ENCODE measurements at regions not wholly inside any gene's neighbourhood (a gene's known extent, or its start where the extent isn't known, plus 50 kb on each side); places are given as distances from the start of the nearest gene placed in this dataset.

GRCh38 chr14:31943861-31944255 lies 133.2 kb upstream of the ARHGAP5 start:
- DNase-seq (ENCODE audit: low read depth in 2 of 2) = no peak

DNA sequence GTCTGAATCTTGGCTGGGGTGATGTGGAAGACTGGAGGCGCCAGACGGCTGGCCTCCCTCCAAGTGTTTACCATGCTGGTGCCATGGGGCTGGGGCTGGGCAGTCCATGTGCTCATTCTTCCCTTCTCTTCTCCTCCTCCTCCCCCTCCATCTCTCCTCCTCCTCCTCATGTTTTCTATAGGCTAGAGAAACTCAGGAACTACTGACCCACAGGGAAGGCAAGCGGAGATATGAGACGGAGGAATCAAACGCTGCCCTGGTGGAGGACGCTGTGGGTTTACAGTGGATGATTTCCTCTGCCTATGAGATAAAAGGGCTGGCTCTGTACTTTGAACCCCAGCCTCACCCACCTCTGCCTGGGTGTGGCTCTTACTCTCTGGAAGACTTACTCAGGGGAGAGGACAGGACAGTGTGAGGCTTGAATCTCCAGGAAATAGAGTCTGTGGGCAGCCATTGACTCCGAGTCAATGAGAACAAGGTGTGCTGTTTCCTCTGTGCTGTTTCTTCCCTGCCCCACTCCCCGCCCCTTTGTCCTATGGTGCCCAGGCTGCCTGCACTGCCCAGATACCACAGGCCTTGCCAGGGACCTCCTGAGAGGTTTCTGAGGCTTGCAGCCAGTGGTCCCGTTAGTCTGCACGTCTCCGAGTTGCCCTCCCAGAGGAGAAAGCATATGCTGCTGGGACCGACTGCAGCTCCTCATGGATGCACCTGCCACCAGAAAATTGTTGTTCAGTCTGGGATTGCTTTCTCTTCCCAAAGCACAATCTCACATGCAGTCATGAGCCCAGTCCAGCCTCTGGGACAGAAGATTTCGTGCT lies 132.6 kb upstream of the ARHGAP5 start:
- DNase-seq (ENCODE audit: low read depth in 2 of 2) = no peak

DNA sequence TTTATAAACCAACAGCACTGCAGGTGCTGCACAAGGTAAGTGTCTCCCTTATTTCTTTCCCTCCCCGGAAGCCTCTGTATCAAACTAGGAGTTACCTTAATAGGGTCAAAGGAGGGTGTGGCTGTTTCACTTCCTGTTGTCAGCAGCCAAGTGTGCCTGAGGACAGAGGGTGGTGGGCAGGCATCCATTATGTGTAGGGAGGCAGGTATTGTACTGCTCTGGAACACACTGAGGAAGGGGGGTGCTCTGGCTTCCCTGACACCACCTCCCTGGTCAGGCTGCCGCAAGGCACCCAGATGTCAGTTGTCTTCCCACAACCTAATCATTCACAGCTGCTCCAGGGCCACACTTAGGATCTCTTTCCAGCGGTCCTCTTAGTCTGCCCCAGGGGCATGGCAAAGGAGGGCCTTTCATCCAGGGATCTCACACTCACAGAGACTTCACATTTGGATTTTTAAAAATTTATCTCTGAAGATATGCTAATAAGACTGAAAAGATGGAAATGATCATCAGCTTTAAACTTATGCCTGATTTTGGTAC lies 132.0 kb upstream of the ARHGAP5 start:
- DNase-seq (ENCODE audit: low read depth in 2 of 2) = no peak

DNA sequence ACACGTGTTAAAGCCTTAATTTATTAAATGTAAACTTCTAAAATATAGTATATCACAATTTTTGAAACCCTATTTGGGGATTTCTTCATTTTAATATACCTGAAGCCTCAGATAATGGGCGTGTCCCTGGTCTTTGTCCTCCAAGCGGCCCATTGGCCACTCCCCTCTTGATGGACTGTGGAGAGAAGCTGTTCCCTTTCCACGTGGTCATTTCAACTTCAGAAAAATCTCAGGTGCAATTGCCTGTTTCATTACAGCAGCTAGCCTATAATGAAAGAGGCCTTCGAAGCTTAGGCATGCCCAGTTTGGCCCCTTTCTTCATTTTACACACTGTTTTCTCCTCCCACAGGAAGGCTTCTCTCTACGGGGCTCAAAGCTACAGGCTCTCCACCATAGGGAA lies 131.4 kb upstream of the ARHGAP5 start:
- no peak for DNase-seq (ENCODE audit: low read depth in 2 of 2)

DNA sequence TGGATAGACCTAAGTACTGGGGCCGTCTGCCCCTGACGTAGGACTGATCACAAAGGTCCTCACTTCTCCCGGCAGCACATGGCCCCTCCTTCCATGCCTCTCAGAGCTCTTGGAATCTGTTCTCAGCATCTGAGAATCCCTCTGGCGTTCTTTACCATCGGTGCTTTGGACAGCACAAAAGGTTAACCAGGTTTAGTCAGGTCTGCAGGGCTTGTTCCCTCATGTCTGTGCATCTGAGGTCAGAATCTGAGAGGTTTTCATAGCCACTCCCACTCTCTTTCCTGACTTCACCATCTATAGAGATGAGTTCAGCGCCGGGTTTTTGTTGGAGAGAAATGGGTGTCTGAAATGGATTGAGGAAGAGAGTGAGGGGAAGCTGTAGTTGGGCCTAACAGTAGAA lies 130.0 kb upstream of the ARHGAP5 start:
- no peak for DNase-seq (ENCODE audit: low read depth in 2 of 2)

DNA sequence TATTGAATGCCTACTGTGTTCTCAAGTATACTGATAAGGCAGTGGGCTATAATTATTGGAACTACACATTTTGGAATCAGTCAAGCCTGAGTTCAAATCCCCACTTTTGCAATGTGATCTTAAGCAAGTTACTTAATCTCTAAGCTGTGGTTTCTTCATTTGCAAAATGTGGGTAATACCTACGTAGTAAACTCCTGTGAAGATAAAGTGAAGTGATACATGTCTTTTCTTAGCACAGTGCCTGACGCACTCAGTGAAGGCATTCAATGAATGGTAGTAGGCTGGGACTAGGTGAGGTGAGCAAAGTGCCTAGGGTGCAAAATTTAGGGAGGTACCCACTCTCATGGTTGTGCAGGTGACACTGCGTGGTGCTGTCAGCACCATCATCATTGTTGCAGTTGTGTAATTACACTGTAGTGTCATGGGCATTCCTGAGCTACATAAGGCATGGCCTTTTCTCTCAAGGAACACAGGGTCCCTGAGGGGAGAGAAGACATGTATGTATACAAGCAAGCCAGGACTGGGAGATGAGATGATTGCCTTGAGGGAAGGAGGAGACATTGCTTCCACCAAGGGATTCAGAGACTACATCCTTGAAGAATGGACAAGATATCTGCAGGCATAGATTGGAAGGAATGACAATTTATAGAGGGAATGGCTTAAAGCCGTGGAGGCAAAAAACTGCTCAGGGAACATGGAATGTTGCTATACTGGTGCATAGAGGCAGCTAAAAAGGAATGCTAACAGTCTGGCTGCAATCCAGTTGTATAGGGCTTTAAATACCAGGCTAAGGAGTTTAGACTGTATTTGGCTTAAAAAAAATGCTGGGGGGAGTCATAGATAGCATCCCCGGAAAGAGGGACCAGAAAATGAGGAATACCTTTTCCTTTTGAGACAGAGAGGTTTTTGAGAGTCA lies 129.2 kb upstream of the ARHGAP5 start:
- DNase-seq (ENCODE audit: low read depth in 2 of 2) = no peak

GRCh38 chr14:31949709-31950108 lies 127.4 kb upstream of the ARHGAP5 start:
- DNase-seq (ENCODE audit: low read depth in 2 of 2) = no peak

DNA sequence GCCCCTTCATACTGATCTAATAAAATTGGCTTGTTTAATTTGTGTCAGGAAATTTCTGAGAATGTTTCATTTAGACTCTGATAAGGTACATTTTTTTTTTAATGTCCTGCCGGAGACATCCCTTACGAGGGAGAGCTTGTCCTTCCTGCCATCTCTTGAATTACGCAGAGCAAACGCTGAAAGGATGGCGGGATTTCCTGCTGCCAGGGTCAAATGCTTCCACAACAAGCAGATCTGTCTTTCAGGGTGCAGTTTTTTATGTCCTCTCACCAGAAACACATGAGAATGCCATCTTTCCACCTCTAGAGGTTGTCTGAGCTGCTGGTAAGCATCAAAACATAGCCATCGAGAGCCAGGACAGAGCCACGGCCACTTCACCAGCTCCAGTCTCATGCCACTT lies 126.8 kb upstream of the ARHGAP5 start:
- no peak for DNase-seq (ENCODE audit: low read depth in 2 of 2)

DNA sequence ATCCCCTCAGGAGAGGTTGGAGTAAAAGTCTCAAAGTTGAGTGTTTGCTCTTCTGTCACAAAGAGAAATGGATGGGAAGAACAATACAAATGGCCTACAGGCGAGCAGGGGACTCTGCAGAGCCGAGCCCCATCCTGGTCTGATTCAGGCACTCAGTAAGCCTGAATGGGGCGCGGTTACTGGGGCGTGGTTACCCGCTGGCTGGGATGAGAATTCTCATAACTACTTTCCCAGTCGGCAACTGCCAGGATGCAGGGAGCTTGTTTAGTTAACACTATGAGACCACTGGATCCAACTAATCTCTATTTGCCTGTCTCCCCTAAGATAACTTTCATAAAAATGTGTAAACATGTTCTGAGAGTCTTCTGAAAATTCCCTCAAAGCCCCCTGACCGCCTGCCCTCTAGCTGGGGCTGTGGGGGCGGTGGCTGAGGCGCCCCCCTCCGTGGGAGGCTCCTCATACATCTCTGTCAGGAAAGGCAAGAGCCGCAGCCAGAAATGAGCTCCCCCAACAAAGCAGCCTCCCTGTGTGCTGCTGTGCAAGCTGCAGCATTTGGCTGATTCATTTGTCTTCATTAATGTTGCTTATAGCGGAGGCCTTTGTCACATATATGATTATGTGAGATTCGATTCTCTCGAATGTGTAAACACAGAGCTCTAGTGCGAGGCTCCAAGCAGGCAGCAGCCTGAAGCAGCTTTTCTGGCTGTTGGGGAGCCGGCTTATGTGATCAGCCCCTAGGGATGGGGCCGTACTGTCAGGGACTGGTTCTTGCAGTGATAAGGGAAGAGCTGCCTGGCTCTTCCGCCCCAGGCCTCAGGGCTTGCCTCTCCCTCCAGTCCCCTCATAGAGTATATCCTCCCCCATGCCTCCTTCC lies 126.1 kb upstream of the ARHGAP5 start:
- DNase-seq (ENCODE audit: low read depth in 2 of 2) = no peak

DNA sequence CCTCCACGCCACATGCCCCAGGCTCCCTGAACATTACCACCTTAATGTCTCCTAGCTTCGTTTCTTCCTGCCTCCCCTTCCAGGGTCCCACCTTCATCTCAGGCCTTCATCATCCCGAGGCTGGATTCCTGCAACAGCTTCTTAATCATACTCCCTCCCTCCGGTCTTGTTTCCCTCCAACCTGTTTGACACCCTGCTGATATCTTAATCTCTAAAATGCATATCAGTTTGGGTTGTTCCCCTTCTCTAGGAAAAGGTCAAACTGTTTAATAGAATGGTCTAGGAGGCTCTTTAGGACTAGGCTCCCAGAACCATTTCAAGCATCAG lies 125.5 kb upstream of the ARHGAP5 start:
- DNase-seq (ENCODE audit: low read depth in 2 of 2) = no peak

DNA sequence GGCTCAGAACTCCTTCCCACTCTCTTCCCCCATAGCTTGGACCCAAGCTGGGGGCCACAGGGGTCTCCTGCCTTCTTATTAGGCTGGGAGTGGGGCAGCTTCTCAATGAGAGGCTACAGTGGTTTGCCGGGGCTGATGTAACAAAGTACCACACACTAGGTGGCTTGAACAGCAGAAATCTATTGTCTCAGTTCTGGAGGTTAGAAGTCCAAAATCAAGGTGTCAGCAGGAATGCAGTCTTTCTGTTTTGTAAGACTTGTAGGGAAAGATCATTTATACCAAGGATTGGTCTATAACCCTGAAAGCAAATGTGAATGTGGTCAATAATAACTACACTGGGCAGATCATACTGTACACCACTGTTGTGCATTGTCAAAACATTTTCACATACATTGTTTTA lies 124.5 kb upstream of the ARHGAP5 start:
- no peak for DNase-seq (ENCODE audit: low read depth in 2 of 2)

DNA sequence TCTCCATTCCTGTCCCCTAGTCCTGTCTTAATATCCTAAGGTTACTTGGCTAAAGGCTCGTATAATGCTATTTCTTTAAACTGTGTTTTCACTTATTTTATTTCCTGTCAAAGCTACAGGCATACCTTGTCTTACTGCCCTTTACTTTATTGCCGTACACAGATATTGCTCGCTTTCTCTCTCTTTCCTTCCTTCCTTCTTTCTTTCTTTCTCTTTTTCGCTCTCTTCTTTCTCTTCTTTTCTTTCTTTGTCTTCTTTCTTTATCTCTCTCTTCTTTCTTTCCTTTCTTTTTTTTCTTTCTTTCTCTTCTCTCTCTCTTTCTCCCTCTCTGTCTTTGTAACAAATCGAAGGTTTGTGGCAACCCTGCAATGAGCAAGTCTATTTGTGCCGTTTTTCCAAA lies 123.9 kb upstream of the ARHGAP5 start:
- no peak for DNase-seq (ENCODE audit: low read depth in 2 of 2)

DNA sequence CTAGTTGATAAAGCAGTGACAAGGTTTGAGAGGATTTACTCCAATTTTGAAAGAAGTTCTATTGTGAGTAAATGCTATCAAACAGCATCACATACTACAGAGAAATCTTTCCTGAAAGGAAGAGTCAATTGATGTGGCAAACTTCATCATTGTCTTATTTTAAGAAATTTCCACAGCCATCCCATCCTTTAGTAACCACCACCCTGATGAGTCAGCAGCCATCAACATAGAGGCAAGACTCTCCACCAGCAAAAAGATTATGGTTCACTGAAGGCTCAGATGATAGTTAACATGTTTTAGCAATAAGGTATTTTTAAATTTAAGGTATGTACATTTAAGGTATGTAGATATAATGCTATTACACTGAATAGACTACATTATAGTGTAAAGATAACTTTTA lies 122.1 kb upstream of the ARHGAP5 start:
- no peak for DNase-seq (ENCODE audit: low read depth in 2 of 2)

GRCh38 chr14:31955936-31956579 lies 121.0 kb upstream of the ARHGAP5 start:
- DNase-seq (ENCODE audit: low read depth in 2 of 2) = no peak

GRCh38 chr14:31957565-31957964 lies 119.5 kb upstream of the ARHGAP5 start:
- DNase-seq (ENCODE audit: low read depth in 2 of 2) = no peak

DNA sequence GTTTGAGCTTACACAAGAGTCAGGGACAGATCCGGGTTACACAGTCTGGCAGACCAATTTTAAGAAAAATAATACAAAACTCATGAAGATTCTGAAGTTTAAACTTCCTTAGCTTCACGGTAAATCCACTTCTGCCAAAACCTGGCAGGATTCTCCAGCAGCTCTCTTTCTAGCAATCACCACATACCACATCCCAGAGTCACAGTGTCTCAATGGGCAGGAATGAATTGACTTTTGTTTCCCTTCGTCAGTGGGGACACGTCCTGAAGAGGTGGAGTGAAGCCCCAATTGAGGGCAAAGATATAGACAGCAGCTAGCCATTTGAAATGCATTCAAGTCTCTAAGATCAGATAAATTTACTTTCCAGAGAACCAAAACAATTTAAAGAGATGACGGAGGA lies 117.1 kb upstream of the ARHGAP5 start:
- DNase-seq (ENCODE audit: low read depth in 2 of 2) = no peak

GRCh38 chr14:31961896-31962295 lies 115.2 kb upstream of the ARHGAP5 start:
- DNase-seq (ENCODE audit: low read depth in 2 of 2) = no peak

DNA sequence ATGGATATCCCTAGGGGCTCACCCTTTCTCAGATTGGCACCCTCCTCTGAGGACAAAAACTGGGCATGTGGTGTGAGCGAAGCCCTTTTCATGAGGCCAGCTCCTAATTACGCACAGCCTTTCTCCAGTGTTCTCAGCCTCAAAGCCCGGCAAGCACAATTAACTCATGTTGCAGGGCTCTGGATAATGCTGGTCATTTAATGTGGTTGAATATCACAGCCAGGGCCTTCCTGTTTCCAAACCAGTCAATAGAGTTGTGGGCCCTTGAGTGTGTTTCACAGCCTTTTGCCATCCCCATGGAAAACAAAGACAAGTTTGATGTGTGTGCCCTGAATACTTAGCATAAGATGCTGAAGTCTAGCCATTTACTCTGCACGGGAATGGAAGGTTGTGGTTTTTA lies 114.2 kb upstream of the ARHGAP5 start:
- DNase-seq (ENCODE audit: low read depth in 2 of 2) = no peak

DNA sequence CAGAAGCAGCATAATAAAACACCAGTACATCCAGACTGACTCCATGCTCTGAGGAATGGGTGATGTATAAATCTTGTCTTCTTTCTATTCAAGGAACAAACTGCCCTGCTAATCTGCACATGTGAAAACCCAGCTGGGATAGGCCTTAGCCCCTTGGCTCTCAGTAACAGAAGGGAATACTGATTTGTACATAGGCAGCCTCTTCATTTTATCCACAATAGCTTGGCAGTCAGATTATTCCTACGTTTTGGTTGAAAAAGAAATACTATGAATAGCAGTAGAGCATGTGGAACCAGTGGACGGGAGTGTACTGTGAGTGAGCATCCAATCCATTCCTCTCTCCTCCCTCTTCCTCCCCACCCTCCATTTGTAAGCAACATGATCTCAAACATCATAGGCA lies 113.5 kb upstream of the ARHGAP5 start:
- DNase-seq (ENCODE audit: low read depth in 2 of 2) = no peak

DNA sequence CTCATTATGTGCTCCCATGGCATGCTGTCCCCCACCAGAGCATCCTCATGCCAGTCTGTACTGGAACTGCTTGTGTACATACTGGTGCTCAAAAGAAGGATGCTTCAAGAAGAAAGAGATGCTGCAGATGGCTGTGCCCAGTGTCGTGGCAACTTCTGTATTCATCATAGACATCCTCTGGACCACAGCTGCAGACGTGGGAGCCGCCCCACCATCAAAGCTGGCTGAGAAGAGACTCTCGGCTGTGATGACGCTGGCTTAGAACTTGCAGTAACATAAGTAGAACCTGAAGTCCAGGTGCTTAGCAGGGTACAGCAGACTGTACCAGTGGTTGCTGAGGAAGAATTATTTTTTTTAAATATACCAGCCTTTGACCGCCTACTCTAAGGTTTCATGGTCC lies 112.6 kb upstream of the ARHGAP5 start:
- no peak for DNase-seq (ENCODE audit: low read depth in 2 of 2)

DNA sequence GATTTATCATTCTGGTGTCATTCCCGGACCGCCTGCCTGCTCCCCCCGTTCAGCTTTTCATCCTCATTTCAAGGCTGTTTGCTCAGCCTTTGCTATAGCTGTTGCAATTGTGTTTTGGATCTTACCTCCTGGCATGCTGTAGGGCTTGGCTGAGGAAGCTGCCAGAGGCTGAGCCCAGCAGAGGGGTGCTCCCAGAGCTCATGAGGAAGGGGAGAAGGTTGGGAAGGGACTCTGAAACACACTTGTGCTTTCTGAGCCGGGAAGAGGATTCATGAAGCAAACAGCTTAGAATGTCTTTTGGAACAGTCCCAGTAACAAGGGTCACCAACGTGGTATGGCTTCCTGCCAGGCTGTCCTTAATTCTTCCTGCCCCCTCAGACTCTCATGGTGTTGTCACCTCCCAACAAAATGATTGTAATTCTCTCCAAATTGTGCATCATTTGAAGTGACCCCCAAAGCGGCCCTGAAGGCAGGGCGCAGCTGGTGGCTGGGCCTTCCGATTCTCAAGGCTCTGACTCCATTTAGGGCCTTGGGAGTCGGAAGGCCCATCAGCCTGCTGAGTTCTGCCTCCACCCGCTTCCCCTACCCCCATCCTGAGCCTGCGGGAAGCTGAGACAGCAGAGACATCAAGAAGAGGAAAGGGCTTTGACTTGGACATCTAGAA lies 111.9 kb upstream of the ARHGAP5 start:
- no peak for DNase-seq (ENCODE audit: low read depth in 2 of 2)

All from stimulated activated CD8-positive, alpha-beta memory T cell treated with anti-CD3 and anti-CD28 coated beads, Interleukin-7, amount 100 ng/mL, for 4 hours (primary cell).